PC-9 (cell line): ENCODE measurements at regions not wholly inside any gene's neighbourhood (a gene's known extent, or its start where the extent isn't known, plus 50 kb on each side); places are given as distances from the start of the nearest gene placed in this dataset.

ENCODE experiments used
- BruUV-seq: library from RNA; stranded (reverse); fragments of 400-500 nt; replicated peaks from 2 replicates; lab custom pipeline; 2021; lab: Mats Ljungman, UMichigan
- CTCF ChIA-PET: fragments of 300-600 bp; sonication (Branson Sonifier 250); formaldehyde crosslinking; loops from one replicate; lab custom pipeline; 2022; ENCODE audit warnings: antibody characterized with exemption; lab: Charles Lee
- POLR2A ChIA-PET: fragments of 300-600 bp; sonication (Branson Sonifier 250); formaldehyde crosslinking; loops from one replicate; lab custom pipeline; 2022; ENCODE audit warnings: antibody characterized with exemption; ENCODE audit not compliant: unreplicated experiment; lab: Charles Lee
- DNase-seq, 2 experiments: peaks; one replicate each; pipeline versions ENCODE4 v3.0.0 to v3.0.0-alpha.2; 2015 to 2022; ENCODE audit warnings: mixed read lengths in 1 of 2
- H2AFZ ChIP-seq: fragments of 200-600 bp; sonication (generic); 2 replicates; pipeline ENCODE4 v1.8.1; 2017; ENCODE audit warnings: antibody characterized with exemption
- H3F3A ChIP-seq: fragments of 200-600 bp; sonication (generic); 2 replicates; pipeline ENCODE4 v1.8.1; 2017; ENCODE audit warnings: antibody characterized with exemption, mild to moderate bottlenecking, low read depth; ENCODE audit not compliant: insufficient read depth
- H3K27ac ChIP-seq: fragments of 200-600 bp; sonication (generic); 2 replicates; pipeline ENCODE4 v1.6.1; 2016; ENCODE audit warnings: mixed run types
- H3K27me3 ChIP-seq: fragments of 200-600 bp; sonication (generic); 2 replicates; pipeline ENCODE4 v1.6.1; 2016; ENCODE audit warnings: low read depth, mixed run types; ENCODE audit not compliant: insufficient read depth
- H3K36me3 ChIP-seq: fragments of 200-600 bp; sonication (generic); 2 replicates; pipeline ENCODE4 v1.6.1; 2016; ENCODE audit warnings: low read depth, mixed run types
- H3K4me1 ChIP-seq: fragments of 200-600 bp; sonication (generic); replicated peaks from 2 replicates; pipeline ENCODE4 v1.6.1; 2016; ENCODE audit warnings: mixed run types; ENCODE audit not compliant: insufficient read depth
- H3K4me2 ChIP-seq: fragments of 200-600 bp; sonication (generic); 2 replicates; pipeline ENCODE4 v1.6.1; 2017; ENCODE audit warnings: mixed run types
- H3K4me3 ChIP-seq: fragments of 200-600 bp; sonication (generic); 2 replicates; pipeline ENCODE4 v1.6.1; 2016; ENCODE audit warnings: mixed run types
- H3K79me2 ChIP-seq: fragments of 200-600 bp; sonication (generic); 2 replicates; pipeline ENCODE4 v1.6.1; 2017; ENCODE audit warnings: low read depth, mixed run types
- H3K9me2 ChIP-seq: fragments of 200-600 bp; sonication (generic); 2 replicates; pipeline ENCODE4 v1.8.1; 2017; ENCODE audit warnings: mild to moderate bottlenecking; ENCODE audit not compliant: insufficient read depth
- H3K9me3 ChIP-seq: fragments of 200-600 bp; sonication (generic); 2 replicates; pipeline ENCODE4 v1.8.1; 2016; ENCODE audit warnings: low read depth; ENCODE audit not compliant: insufficient read depth
- H4K20me1 ChIP-seq: fragments of 200-600 bp; sonication (generic); 2 replicates; pipeline ENCODE4 v1.8.1; 2017; ENCODE audit not compliant: insufficient read depth
- EZH2 ChIP-seq: fragments of 200-600 bp; sonication (generic); IDR thresholded peaks from 2 replicates; pipeline ENCODE4 v1.8.0; 2017; ENCODE audit warnings: antibody characterized with exemption, low read depth
- intact Hi-C: fragments of 100-400 bp; cut with micrococcal nuclease; formaldehyde crosslinking; loops from one replicate; pipeline ENCODE4 v1.10.0; 2022; ENCODE audit not compliant: unreplicated experiment
- TF ChIP-seq, protein P1 (sequence below): fragments of 200-600 bp; sonication (generic); conservative IDR thresholded peaks from 2 replicates; pipeline ENCODE4 v1.6.1; 2017; ENCODE audit warnings: mixed run types, antibody characterized with exemption, mild to moderate bottlenecking, moderate library complexity

DNA sequence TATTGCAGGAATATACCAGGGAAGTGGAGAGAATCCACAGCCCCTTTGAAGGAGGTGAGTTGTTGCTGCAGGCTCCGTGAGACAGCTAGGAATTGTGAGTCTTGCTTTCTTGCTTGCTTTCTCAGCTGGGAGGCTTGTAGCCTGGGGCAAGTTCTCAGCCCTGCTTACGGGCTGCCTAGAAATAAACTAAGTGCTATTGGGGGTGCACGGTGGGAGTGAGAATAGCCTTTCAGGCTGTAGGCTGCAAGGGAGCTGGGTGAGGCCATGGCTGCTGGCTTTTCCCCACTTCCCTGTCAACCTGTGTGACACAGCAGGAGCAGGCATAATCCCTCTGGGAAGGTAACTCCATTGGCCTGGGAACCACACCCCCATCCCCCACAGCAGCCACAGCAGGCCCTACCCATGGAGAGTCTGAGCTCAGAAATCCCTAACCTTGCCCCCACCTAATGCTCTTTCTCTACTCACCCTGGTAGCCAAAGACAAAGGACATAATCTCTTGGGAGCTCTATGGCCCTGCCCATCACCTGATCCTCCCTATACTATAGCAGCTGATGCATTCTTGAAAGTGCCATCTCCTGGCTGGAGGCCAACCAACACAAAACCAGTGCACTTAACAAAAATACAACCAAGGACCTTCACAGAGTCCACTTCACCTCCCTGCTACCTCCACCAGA, 113.0 kb downstream of the MMRN1 start:
- Histone ChIP-seq H3K27ac (no peak overlapping the region), H3K27me3 (no peaks in the 10 kb centered on the region), H4K20me1 (no peaks in the 10 kb centered on the region), H3K4me2 (no peak overlapping the region), H3F3A (no peaks in the 10 kb centered on the region), H3K79me2 (no peaks in the 10 kb centered on the region), H2AFZ (no peak overlapping the region), H3K9me3 (no peaks in the 10 kb centered on the region), H3K9me2 (no peaks in the 10 kb centered on the region), H3K4me3 (no peak overlapping the region), H3K36me3 (no peaks in the 10 kb centered on the region), H3K4me1 (no peaks in the 10 kb centered on the region)
- POLR2A ChIA-PET = no interaction called here
- intact Hi-C loops = no loop called here
- CTCF ChIA-PET = no interaction called here
- DNase-seq = no peak
- TF ChIP-seq, protein P1, sequence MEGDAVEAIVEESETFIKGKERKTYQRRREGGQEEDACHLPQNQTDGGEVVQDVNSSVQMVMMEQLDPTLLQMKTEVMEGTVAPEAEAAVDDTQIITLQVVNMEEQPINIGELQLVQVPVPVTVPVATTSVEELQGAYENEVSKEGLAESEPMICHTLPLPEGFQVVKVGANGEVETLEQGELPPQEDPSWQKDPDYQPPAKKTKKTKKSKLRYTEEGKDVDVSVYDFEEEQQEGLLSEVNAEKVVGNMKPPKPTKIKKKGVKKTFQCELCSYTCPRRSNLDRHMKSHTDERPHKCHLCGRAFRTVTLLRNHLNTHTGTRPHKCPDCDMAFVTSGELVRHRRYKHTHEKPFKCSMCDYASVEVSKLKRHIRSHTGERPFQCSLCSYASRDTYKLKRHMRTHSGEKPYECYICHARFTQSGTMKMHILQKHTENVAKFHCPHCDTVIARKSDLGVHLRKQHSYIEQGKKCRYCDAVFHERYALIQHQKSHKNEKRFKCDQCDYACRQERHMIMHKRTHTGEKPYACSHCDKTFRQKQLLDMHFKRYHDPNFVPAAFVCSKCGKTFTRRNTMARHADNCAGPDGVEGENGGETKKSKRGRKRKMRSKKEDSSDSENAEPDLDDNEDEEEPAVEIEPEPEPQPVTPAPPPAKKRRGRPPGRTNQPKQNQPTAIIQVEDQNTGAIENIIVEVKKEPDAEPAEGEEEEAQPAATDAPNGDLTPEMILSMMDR = no peak
- TF ChIP-seq EZH2 = no peak
- no TSS peak for BruUV-seq

DNA sequence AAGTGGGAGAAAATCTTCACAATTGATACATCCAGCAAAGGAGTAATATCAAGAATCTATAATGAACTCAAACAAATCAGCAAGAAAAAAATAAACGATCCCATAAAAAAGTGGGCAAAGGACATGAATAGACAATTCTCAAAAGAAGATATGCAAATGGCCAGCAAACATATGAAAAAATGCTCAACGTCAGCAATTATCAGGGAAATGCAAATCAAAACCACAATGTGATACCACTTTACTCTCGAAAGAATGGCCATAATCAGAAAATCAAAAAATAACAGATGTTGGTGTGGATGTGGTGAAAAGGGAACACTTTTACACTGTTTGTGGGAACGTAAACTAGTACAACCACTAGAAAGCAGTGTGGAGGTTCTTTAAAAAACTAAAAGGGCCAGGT, 114.3 kb upstream of the CCSER1 start:
- no peaks in the 10 kb centered on the region for H3K9me2 ChIP-seq
- no peaks in the 10 kb centered on the region for H3K36me3 ChIP-seq
- no peaks in the 10 kb centered on the region for H4K20me1 ChIP-seq
- no peaks in the 10 kb centered on the region for H3K4me1 ChIP-seq
- no peaks in the 10 kb centered on the region for H3K27me3 ChIP-seq
- H3K27ac ChIP-seq = no peak overlapping the region
- H3K4me2 ChIP-seq = no peak overlapping the region
- no peak overlapping the region for H3K4me3 ChIP-seq
- no peak for DNase-seq
- no TSS peak for BruUV-seq
- no peaks in the 10 kb centered on the region for H3K79me2 ChIP-seq
- no peaks in the 10 kb centered on the region for H3K9me3 ChIP-seq
- POLR2A ChIA-PET = no interaction called here
- no peak for TF ChIP-seq EZH2
- TF ChIP-seq, protein P1 = no peak
- intact Hi-C loops = no loop called here
- no peak overlapping the region for H2AFZ ChIP-seq
- no peaks in the 10 kb centered on the region for H3F3A ChIP-seq
- CTCF ChIA-PET = no interaction called here

DNA sequence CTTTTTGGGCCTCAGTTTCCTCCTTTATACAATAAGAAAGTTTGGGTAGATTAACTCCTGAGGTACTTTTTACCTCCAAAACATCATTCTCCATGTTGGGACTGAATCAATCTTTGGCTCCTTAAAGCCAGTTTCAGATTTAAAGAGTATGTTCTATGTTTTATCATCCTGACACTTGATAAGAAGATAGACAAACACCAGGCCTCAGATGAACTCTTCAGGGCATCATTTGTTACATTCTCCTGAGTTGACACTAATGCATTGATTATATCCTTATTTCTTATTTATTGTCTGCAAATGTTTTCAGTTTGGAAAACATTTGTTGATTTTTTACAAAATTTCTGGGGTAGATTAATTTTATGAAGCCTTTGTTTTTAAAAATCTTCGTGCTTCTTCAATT, 102.7 kb upstream of the CCSER1 start:
- no peak for DNase-seq
- CTCF ChIA-PET = no interaction called here
- Histone ChIP-seq H3K4me3 (no peak overlapping the region), H3K27me3 (no peaks in the 10 kb centered on the region), H3K4me2 (no peak overlapping the region), H3K9me2 (no peaks in the 10 kb centered on the region), H2AFZ (no peak overlapping the region), H3K9me3 (no peaks in the 10 kb centered on the region), H3F3A (no peaks in the 10 kb centered on the region), H3K36me3 (no peaks in the 10 kb centered on the region), H3K27ac (no peak overlapping the region), H3K4me1 (no peaks in the 10 kb centered on the region), H4K20me1 (no peaks in the 10 kb centered on the region), H3K79me2 (no peaks in the 10 kb centered on the region)
- intact Hi-C loops = no loop called here
- TF ChIP-seq, protein P1 = no peak
- TF ChIP-seq EZH2 = no peak
- BruUV-seq = no TSS peak
- POLR2A ChIA-PET = no interaction called here
